Caco-2 (cell line): ENCODE measurements at regions not wholly inside any gene's neighbourhood (a gene's known extent, or its start where the extent isn't known, plus 50 kb on each side); places are given as distances from the start of the nearest gene placed in this dataset.

ENCODE experiments used
- BruUV-seq: library from RNA; stranded (reverse); fragments of 400-500 nt; replicated peaks from 2 replicates; lab custom pipeline; 2021; lab: Mats Ljungman, UMichigan
- CTCF ChIA-PET: fragments of 300-600 bp; sonication (Branson Sonifier 250); formaldehyde crosslinking; loops from one replicate; lab custom pipeline; 2022; ENCODE audit warnings: antibody characterized with exemption; lab: Charles Lee
- POLR2A ChIA-PET: fragments of 300-600 bp; sonication (Branson Sonifier 250); formaldehyde crosslinking; loops from one replicate; lab custom pipeline; 2022; ENCODE audit warnings: antibody characterized with exemption; lab: Charles Lee
- DNase-seq, 2 experiments: peaks; one replicate each; pipeline versions ENCODE4 v3.0.0 to v3.0.0-alpha.2; 2020 to 2022
- H3K27me3 ChIP-seq: replicated peaks from 2 replicates; pipeline ENCODE4 v1.6.0; 2011; ENCODE audit warnings: low read length; ENCODE audit not compliant: control insufficient read depth, insufficient read depth
- H3K36me3 ChIP-seq: 2 replicates; pipeline ENCODE4 v1.5.1; 2011; ENCODE audit warnings: low read length; ENCODE audit not compliant: control insufficient read depth, insufficient read depth
- H3K4me1 ChIP-seq: fragments of 250-450 bp; sonication (Bioruptor Pico); 2 replicates; pipeline ENCODE4 v1.5.1; 2020; ENCODE audit warnings: mild to moderate bottlenecking
- H3K4me3 ChIP-seq: 2 replicates; pipeline ENCODE4 v1.5.1; 2011; ENCODE audit warnings: low read depth, mild to moderate bottlenecking, control low read depth, low read length
- H3K9me3 ChIP-seq: fragments of 250-450 bp; sonication (Bioruptor Pico); 2 replicates; pipeline ENCODE4 v1.5.1; 2020; ENCODE audit warnings: mild to moderate bottlenecking, moderate library complexity
- H3K27ac Mint-ChIP-seq: one replicate; pipeline ENCODE4 v1.8.0; 2022; ENCODE audit warnings: mixed read lengths; ENCODE audit not compliant: unreplicated experiment
- H3K27me3 Mint-ChIP-seq: one replicate; pipeline ENCODE4 v1.8.0; 2022; ENCODE audit warnings: mixed read lengths; ENCODE audit not compliant: insufficient read depth, unreplicated experiment
- H3K36me3 Mint-ChIP-seq: one replicate; pipeline ENCODE4 v1.8.0; 2022; ENCODE audit warnings: mild to moderate bottlenecking, mixed read lengths; ENCODE audit not compliant: insufficient read depth, unreplicated experiment
- H3K4me1 Mint-ChIP-seq: one replicate; pipeline ENCODE4 v1.8.0; 2022; ENCODE audit warnings: low read depth, mixed read lengths; ENCODE audit not compliant: unreplicated experiment
- H3K4me3 Mint-ChIP-seq: one replicate; pipeline ENCODE4 v1.8.0; 2022; ENCODE audit warnings: mild to moderate bottlenecking, moderate library complexity, mixed read lengths; ENCODE audit not compliant: unreplicated experiment
- H3K9me3 Mint-ChIP-seq: one replicate; pipeline ENCODE4 v1.8.0; 2022; ENCODE audit warnings: mixed read lengths; ENCODE audit not compliant: unreplicated experiment
- CTCF ChIP-seq, 2 experiments: fragments of 200-600 bp in 1 of 2; IDR thresholded peaks; 1 replicate in 1 of 2; 2 replicates in 1 of 2; pipeline versions ENCODE4 v1.5.1 to v1.8.0; 2011 to 2022; ENCODE audit warnings: antibody characterized with exemption in 1 of 2, control low read depth in 1 of 2, inconsistent platforms in 1 of 2, low read depth in 1 of 2, low read length in 1 of 2, mild to moderate bottlenecking in 1 of 2, moderate library complexity in 1 of 2; ENCODE audit not compliant: insufficient read depth in 1 of 2, severe bottlenecking in 1 of 2, unreplicated experiment in 1 of 2
- intact Hi-C: fragments of 100-400 bp; cut with micrococcal nuclease; formaldehyde crosslinking; loops from one replicate; pipeline ENCODE4 v1.10.0; 2022; ENCODE audit not compliant: unreplicated experiment

GRCh38 chr1:8244304-8244703 lies 73.6 kb upstream of the SLC45A1 start:
- ChIA-PET CTCF (no interaction called here), POLR2A (no interaction called here)
- intact Hi-C loops: no loop called here
- peaks cover 25% of the 10 kb centered on the region for H3K4me1 ChIP-seq
- DNase-seq: no peak
- no peaks in the 10 kb centered on the region for H3K36me3 ChIP-seq
- H3K27me3 Mint-ChIP-seq: no peaks in the 10 kb centered on the region
- H3K9me3 ChIP-seq: no peaks in the 10 kb centered on the region
- no TSS peak for BruUV-seq
- no peak for TF ChIP-seq CTCF (IDR thresholded peaks at IDR 0.05; ENCODE audit: insufficient read depth in 1 of 2, low read depth in 1 of 2, low read length in 1 of 2, severe bottlenecking in 1 of 2, unreplicated experiment in 1 of 2)
- peaks cover 7% of the 10 kb centered on the region for H3K36me3 Mint-ChIP-seq
- H3K4me1 Mint-ChIP-seq: peaks cover 14% of the 10 kb centered on the region
- no peaks in the 10 kb centered on the region for H3K9me3 Mint-ChIP-seq
- no peak overlapping the region for H3K4me3 ChIP-seq
- H3K4me3 Mint-ChIP-seq: no peak overlapping the region
- H3K27ac Mint-ChIP-seq: no peak overlapping the region
- no peaks in the 10 kb centered on the region for H3K27me3 ChIP-seq

- H3K4me1 ChIP-seq: peaks cover 32% of the 10 kb centered on the region
- H3K36me3 Mint-ChIP-seq: peaks cover 9% of the 10 kb centered on the region
- intact Hi-C loops: no loop called here
Observed at GRCh38 chr1:8242498-8242897, 75.4 kb upstream of the SLC45A1 start.

GRCh38 chr1:8241417-8242014 lies 76.4 kb upstream of the SLC45A1 start:
- Mint-ChIP-seq H3K4me1 (peaks cover 27% of the 10 kb centered on the region), H3K27me3 (no peaks in the 10 kb centered on the region), H3K27ac (peak overlapping the region; percentile 80), H3K9me3 (no peaks in the 10 kb centered on the region), H3K36me3 (peaks cover 9% of the 10 kb centered on the region), H3K4me3 (no peak overlapping the region)
- no TSS peak for BruUV-seq
- no peak for TF ChIP-seq CTCF (IDR thresholded peaks at IDR 0.05; ENCODE audit: insufficient read depth in 1 of 2, low read depth in 1 of 2, low read length in 1 of 2, severe bottlenecking in 1 of 2, unreplicated experiment in 1 of 2)
- Histone ChIP-seq H3K4me1 (peaks cover 28% of the 10 kb centered on the region), H3K36me3 (no peaks in the 10 kb centered on the region), H3K4me3 (no peak overlapping the region), H3K27me3 (no peaks in the 10 kb centered on the region), H3K9me3 (no peaks in the 10 kb centered on the region)
- peak; percentile 18 to 52 for DNase-seq
- intact Hi-C loops: no loop called here
- POLR2A ChIA-PET: no interaction called here
- CTCF ChIA-PET: no interaction called here

More at GRCh38 chr1:8242498-8242897, 75.4 kb upstream of the SLC45A1 start:
- no peak for DNase-seq
- Mint-ChIP-seq H3K27ac (no peak overlapping the region), H3K4me1 (peaks cover 27% of the 10 kb centered on the region), H3K27me3 (no peaks in the 10 kb centered on the region), H3K9me3 (no peaks in the 10 kb centered on the region), H3K4me3 (no peak overlapping the region)
- H3K9me3 ChIP-seq: no peaks in the 10 kb centered on the region
- no TSS peak for BruUV-seq
- no peak overlapping the region for H3K4me3 ChIP-seq
- POLR2A ChIA-PET: no interaction called here
- no peaks in the 10 kb centered on the region for H3K27me3 ChIP-seq
- TF ChIP-seq CTCF (IDR thresholded peaks at IDR 0.05; ENCODE audit: insufficient read depth in 1 of 2, low read depth in 1 of 2, low read length in 1 of 2, severe bottlenecking in 1 of 2, unreplicated experiment in 1 of 2): no peak
- CTCF ChIA-PET: no interaction called here
- H3K36me3 ChIP-seq: no peaks in the 10 kb centered on the region
